ENCODE measurements at regions not wholly inside any gene's neighbourhood (a gene's known extent, or its start where the extent isn't known, plus 50 kb on each side); places are given as distances from the start of the nearest gene placed in this dataset.

DNA sequence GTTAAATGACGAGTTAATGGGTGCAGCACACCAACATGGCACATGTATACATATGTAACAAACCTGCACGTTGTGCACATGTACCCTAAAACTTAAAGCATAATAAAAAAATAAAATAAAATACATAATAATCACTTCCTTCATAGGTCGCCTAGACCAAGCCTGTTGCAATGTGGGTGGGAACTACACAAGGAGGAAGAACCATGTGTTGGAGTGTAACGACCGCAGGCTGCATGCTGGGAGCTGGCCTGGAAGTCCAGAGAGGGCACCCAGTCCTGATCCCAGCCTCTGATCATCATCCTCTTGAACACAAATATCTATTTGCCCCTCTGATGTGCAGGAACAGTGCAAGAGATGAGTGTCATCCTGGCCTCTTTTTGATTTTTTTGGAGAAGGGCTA, 224.7 kb upstream of the ASIC2 start:
- no peak for DNase-seq

DNA sequence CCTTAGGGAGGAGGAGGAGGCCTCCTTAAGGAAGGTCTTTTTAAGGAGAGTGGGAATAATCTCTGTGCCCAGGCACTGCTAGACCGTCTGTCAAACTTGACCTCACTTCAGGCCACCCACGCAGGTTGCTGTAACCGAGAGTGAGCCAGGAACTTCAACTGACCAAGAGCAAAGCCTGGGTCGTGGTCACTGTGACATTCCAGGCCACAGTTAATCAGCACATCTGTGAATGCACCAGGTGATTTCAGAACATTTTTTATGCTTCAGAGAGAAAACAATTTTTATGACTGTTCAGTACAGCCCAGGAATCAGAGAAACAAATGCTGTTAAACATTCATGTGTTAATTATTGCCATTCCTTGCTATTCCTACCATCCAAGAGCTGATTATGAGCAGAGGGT, 226.6 kb upstream of the ASIC2 start:
- DNase-seq: no peak

DNA sequence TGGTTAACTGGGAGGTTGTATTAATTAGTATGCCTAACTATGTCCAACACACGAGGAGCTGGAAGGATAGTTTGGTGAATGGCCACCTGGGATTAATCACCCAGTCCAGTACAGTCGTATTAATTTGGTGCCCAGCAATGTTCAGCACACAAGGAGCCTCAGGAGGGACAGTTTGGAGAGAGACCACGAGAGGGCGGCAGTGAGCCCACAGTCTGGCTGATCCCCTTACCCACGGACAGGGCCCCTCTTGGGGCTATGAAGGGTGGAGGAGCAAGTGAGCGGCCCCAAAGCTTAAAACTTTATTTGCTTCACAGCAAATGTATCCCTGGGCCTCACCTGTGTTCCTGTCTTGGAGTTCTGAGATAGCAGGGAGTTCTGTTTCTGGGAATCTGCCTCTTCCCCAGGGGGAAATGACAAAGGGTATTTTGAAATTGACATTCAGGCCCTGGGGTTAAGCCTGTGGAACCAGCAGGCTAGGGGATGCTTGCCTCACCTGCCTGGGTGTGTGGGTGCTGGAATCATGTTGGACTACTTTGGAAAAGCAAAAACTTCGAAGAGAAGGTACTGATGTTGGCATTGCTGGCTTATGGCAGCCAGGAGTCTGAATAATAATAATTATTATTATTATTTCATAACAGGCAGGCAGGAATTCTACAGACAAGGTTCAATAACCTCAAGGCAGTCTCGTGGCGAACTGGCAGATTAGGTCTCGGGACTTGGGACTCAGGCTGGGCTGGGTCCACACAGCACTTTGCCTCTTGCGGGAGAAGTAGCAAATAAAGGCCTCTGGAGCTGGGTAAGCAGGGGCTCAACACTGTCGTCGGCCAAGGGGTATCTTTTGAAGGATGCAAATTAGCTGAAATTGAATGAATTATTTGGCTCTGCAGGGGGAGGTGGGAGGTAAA, 227.6 kb upstream of the ASIC2 start:
- DNase-seq: peak; percentile 46 to 72

DNA sequence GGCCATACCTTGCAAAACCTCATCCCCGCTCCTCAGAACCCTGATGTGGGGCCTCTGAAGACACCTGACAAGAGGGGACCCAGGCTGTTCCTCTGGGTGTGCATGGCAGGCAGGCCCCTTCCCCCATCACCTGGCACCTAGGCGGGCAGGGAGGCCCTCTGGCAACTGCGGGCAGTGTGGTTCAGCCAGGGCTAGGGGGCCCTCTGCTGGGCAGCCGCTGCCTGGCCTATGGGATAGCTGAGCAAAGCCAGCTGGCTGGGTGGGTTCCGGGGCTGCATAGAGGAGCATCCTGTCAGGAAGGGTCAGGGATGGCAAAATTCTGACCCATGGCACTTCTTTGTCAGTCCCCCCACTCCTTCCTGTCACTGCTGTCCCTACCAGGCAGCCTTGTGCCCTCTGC, 228.7 kb upstream of the ASIC2 start:
- peak in 1 of 2 donors; percentile 2 for DNase-seq

DNA sequence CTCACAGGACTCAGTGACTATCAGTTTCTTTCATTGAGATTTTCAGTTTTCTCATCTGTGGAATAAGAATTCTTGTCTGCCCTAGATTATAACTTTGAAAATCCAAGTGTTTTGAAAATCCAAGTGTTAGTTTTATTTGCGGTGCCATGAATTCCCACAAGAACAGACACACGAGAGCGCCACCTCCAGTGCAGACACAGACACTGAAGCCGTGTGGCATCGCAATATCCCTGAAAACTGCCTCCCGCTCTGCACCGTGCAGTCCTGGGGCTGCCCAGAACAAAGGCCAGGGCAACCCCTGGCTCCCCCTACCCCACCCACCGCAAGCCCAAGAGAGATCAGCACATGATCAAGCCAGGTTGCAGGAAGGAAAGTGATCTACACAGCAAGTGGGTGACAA, 229.5 kb upstream of the ASIC2 start:
- no peak for DNase-seq

DNA sequence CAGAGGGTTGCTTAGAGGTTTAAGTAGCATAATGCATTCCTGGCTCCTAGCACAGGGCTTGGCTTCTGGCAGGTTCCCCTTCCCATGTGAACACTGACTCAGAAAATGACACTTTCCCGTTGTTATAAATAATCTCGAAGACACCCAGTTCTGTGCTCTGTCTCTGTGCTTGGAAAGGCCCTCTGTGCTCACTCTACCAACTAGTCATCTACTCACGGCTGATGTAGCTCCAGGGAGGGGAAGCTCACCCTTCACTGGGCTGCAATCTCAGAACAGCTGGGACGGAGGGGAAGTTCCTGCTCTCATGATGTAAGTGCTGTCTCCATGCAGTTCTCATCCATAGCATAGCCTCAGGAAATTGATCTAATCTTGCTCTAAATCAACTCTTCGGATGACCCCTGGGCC, 230.5 kb upstream of the ASIC2 start:
- DNase-seq: no peak

DNA sequence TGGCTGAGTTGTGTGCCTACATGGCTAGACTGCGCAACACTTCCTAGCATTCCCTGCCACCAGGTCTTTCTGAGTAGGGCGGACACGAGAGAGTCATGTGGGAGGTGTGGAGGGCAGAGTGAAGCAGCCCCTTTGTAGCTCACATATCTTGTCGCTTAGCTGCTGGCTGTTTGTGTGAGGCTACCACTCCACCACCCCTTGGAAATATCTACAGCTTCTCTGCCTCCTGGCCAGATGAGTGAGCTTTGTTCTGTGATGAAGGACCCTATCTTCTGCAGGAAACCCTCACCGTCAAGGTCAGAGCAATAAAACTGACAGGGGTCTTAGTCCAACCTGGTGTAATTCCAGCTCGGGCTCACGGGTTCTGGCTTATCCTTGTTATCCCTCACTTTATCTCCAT, 232.1 kb upstream of the ASIC2 start:
- no peak for DNase-seq

DNA sequence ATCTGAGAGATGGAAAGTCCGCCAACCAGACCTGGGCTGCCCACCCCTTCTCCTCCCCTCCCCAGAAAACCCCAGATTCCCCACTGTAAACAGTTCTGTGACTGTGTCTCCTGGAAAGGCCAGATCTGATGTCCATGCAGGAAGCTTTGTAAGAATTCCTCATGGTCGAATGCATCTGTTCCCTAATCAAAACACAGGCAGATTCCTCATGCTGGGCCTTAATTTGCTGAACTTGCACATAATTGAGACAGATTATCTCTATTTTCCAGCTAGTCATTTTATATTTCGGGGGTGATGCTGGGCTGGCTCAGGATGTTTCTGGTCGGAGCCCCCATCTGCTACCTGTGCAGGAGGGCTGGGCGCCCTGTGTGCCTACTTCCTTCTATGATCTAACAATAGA, 233.6 kb upstream of the ASIC2 start:
- no peak for DNase-seq

DNA sequence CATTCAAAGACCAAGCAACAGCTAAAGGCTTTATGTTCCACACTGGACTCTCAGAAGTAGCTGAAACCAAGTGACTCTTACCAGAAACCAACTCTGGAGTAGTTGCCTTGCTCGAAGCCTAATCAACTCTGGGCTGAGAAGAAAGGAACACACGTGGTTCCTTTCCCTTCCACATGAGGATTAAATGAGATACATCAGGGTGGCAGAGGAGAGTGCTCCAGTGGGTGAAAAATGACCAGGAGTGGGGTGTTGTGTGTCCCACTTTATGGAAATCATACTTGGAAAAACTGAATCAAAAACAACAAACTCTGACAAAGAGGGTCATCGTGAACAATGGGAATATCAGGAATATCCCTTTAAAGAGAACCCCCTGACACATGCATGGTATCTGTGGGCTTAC, 234.2 kb upstream of the ASIC2 start:
- no peak for DNase-seq

DNA sequence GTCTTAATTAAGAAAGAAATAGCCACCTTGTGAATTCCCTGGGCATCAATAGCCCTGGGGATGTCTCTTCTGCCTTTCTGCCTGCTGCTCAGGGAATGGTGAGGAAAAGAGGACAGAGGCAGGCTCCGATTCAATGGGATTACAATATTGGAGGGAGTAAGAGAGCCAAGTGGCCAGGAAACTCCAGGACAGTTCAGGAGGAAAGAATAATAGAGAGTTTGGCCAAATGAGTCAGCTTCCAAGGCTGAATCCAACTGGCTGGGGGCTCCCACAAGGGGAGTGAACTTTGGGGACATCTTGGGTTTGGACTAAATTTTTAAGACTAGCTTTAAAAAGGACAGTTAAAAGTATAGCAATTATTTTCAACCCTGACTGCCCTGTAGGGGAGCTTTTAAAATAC, 235.8 kb upstream of the ASIC2 start:
- no peak for DNase-seq

DNA sequence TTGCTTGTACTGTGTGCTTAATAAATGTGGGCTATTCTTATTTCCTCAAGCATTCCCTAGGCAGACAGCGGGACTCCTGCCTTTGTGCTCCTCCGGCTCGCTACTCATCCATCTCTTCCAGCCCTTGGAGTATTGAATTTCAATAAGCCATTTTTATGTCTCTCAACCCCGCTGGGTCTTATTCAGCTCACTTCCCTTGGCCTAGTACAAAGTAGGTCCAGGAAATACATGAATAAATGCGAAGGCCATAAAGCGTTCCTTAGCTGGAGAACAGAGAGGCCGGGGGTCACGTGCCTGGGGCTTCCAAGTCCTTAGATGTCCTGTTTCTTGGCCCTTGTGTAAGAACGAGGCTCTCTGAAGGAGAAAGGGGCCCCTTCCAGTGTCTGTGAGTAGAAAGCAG, 236.7 kb upstream of the ASIC2 start:
- DNase-seq: no peak

DNA sequence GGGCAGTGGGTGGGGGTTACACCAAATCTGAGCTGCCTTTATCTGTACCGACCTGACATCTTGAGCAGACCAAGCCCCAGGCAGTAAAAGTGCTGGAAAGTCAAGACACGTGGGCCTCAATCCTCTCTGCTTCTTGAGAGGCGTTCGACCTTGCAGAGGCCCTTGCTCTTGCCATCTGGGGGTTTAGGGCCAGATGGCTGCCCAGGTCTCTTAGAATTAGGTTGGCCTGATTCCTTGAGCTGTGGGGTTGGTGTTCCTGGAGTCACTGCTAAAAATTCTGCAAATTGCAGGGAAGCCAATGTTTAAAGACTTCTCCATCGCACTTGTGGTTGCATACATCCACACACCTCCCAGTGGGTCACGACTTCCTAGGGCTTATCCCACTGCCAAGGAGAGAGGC, 238.2 kb upstream of the ASIC2 start:
- no peak for DNase-seq

DNA sequence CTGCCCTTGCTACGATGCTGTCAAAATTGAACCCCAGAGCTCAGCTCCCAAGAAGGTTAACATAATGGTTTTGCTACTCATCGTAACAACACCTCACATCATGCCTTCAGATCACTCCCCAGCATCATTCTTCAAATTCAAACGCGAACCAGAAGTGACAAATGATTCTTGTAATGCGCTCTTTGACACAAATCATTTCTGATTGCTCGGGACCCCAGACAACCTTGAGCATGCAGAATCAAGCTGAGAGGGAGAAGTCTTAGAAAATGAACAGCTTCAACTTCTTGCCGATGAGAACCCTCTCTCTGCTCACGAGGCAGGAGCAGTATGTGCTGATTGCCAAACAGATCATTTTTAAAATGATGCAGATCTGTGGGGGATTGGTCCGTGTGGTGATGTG, 241.0 kb upstream of the ASIC2 start:
- no peak for DNase-seq

DNA sequence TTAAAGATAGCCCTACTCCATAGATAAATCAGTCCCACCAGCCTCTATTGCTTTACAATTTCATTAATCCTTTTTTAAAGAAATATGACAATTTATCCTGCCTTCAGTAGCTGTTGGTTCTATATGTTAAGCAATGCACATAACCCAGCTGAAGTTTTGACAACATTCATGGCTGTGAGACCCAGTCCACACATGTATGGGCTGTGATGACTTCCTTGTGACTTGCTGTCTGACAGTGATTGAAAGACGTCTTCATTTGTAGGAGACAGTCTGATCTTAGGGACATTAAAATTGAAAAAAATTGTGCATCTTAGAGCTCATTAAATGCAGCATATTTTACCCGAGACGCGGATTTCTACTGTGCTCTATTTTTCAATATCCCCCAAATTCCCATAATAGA, 252.0 kb upstream of the ASIC2 start:
- DNase-seq: no peak

DNA sequence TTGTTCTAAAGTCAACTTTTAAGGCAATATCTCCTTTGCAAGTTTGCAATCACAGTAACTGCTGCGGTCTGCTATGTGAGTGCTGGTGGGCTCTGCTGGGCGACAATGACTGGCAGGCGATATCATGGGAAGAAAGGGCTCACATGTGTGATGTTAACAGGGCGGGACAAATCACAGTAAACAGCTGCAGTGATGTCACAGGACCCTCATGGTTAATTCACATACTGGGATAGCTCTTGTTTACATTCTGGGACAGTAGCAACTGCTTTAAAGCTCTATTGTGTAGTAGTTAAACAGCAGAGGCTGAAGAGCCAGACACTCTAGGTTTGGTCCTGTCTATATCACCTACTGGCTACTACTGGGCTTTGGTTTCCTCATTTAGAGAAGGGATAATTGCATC, 257.2 kb upstream of the ASIC2 start:
- no peak for DNase-seq

DNA sequence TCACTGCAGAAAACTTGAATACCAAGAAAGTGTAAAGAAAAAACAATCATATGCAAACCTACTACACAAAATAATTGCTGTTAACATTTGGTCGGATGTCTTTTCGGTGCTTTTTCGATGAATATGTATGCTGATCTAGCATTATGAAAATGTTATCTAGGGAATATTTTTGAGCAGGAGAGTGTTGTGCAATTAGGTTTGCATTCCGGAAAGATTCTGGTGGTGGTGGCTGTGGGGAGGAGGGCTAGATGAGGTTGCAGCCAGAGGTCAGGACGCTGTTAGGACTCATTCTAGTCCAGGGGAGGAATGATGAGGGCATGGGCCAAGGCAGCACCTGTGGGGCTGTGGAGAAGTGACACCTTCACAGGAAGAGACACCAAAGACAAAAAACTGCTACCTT, 258.0 kb upstream of the ASIC2 start:
- no peak for DNase-seq

DNA sequence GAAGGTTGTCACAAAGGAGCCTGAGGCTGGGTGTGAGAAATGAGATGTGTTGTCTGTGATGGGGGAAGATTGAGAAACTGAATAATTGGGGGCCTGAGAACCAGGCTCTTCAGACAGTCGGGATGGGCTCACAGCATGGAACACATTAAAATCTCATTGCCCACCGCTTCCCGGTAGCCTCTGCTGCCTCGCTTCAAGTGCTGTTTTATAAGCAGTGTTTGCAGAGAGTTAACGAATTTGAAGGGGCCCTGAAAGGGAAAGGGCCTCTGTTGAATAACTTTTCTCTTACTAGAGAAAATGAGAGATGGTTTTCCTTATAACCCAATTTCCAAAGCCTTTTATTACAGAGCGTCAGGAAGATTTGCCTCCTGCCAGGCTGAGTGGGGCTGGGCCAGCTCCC, 258.8 kb upstream of the ASIC2 start:
- no peak for DNase-seq

DNA sequence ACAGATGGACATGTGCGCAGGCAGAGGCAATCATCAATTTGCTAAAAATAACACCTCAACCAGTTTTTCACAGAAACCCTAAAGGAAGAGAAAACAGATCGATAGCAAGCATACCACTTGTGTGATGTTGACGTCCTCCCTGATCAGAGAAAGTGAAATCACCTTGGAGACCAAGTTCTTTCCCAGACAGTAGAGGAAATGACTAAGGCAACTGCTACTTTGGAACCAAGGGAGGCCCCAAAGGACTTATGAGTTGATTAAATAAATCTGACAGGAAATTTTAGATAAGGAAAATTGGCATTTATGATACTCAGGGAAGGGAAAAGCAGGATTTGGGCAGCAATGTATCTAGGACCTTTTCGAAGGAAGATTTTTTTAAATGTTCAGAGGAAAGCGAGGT, 267.1 kb upstream of the ASIC2 start:
- DNase-seq: no peak

DNA sequence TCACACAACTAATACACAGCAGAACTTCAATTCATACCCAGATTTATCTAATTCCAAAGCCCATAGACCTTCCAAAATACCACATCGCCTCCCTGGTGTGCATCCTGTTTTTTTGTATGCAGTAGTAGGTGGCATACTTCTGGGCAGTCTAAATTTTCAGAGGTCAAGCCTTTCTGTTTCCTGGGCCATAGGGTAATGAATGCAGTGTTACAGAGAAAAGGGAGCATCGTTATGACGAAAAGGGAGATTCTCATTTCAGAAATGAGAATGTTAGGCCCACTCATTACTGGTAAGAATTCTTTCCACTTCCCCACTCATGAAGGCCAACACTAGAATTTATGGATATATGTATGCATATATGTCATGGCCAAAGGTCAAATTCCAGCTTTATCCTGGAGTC, 267.8 kb upstream of the ASIC2 start:
- no peak for DNase-seq

DNA sequence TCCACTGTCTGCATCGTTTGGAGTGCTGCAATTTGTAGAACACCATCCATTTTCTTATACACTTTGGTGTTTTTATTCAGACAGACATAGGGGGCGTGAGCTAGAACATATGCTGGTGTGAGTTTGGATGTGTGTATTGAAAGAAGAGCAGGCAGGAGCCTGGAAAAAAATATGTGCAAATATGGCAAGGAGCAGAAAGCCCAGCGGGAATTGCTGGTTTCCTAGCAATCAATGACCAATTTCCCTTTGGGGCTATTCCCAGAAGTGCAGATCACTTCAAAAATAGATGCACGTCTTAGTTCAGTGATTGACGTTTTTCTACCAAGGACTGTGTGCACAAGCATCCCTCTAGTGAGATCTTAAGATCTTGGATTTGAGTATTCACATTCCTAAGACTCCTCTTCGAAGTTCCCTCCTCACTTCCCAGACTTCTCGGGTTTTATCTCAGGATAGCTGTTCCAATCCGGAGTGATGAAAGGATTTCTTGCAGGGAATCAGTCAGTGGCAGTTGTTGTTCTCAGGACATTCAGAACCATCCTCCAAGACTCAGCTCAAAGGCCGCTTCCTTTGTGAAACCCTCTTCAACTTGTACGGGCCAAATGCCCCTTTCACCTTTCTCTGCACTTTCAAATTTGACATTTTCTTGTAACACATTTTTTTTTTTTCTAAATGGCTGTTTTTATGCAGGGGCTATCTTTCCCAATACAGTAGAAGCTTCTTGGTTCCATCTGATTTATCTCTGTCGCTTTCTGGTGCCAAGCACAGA, 268.7 kb upstream of the ASIC2 start:
- DNase-seq: no peak

DNA sequence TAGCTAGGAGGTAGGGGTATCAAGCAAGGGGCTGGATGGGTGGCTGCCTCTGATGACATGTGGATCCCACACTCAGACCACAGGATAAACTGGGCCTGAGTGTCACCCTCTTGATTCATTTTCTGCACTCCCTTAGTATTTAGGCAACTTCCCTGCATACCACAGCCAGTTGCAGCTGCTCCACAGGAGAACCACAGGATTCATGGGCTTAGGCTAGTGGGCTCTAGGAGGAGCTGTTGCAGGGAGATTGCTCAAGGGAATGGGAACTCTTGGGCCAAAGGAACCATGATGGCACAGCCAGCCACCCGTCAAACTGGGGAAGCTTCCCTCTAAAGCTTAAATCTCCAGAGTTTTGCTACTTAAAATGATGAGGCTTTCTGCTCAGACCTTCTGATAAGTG, 269.7 kb upstream of the ASIC2 start:
- no peak for DNase-seq

DNA sequence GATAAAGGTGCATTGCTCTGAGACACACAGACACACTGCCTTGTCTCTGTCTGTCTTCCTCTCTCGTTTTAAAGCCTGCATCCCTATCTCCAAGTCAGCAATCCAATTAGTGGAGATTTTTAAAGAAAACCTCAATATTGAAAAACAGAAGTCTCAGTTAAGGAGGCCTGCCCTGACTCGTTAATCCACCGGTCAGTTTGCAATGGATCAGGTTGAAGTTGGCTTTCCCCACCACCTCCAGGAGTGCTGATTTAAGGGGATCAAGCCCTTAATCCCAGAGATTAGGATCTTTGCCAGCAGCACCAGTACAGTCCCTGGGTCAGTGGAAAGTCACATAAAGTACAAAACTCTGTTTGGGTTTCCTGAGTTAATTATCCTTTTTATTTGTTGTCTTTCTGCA, 271.1 kb upstream of the ASIC2 start:
- DNase-seq: no peak

DNA sequence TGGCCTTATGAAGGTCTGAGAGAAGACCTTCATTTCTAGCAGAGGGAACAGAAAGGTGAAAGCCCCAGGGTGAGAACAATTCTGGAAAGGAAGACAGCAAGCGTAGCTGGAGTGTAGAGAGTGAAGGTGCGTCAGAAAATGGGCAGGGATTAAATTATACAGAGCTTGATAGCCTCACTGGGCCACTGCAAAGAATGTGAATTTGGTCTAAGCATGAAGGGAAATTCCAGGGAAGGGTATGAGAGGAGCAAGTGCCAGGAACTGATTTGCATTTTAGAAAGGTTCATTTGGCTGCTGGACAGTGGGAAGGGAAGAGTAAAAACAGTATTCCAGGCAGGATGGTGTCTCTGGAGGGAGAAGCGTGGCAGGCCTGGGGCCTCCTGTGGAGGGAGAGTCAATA, 274.1 kb upstream of the ASIC2 start:
- DNase-seq: no peak

DNA sequence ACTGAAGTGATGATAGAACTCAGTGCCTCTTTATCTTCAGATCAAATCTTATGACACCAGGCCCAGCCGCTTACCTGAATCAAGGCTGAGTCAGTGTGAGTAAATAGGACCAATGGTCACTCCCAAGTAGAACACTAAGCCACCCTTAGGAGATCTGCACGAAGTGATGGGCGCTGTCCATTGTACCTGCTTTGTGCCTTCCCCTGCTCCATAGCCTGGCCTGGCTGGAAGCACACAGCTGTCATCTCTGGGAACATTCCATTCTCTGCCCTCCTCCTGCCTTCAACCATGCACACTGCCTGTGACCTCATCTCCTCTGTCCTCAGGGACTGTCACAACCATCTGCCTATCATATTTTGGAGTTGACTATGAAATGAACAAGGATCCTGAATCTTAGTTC, 279.5 kb upstream of the ASIC2 start:
- no peak for DNase-seq

Measured in stimulated activated CD4-positive, alpha-beta T cell treated with anti-CD3 and anti-CD28 coated beads, Interleukin-2, amount 100 ng/mL, for 24 hours (primary cell).